Activated naive CD4-positive, alpha-beta T cell (primary cell): ENCODE measurements at regions not wholly inside any gene's neighbourhood (a gene's known extent, or its start where the extent isn't known, plus 50 kb on each side); places are given as distances from the start of the nearest gene placed in this dataset.
"Not testable (repeated sequence)": the region's sequence is repeated elsewhere in the genome, so short reads cannot be mapped to it uniquely, and the experiment has no call there.

ENCODE experiments used
- DNase-seq, 4 experiments: peaks; one replicate each; lab custom pipeline; 2025; lab: John Stamatoyannopoulos, UW

DNA sequence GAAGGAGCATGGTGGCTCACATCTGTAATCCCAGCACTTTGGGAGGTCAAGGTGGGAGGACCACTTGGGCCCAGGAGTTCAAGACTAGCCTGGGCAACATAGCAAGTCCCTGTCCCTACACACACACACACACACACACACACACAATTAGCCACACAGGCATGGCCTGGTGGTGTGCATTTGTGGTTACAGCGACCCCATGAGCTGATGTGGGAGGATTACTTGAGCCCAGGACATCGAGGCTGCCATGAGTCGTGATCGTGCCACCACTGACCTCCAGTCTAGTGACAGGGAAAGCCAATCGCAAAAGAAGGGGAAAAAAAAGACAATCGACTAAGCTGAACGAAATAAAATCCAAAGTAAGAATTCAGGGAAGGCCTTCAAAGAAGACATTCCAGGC lies 67.9 kb downstream of the TBX3 start:
- DNase-seq: no peak

DNA sequence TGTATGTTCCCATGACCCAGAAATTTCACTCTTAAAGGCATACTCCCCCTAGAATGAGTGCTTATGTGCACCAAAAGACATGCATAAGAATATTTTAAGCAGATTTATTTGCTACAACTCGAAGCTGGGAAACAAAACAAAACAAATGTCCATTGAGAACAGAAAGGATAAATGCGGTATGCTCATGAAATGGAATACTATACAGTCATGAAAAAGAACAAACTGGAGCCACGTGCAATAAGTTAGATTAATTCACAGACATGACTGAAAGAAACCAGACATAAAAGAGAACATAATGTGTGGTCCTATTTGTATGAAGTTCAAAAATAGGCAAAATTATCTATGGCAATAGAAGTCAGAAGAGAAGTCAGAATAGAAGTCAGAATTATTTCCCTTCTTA lies 69.9 kb downstream of the TBX3 start:
- no peak for DNase-seq

DNA sequence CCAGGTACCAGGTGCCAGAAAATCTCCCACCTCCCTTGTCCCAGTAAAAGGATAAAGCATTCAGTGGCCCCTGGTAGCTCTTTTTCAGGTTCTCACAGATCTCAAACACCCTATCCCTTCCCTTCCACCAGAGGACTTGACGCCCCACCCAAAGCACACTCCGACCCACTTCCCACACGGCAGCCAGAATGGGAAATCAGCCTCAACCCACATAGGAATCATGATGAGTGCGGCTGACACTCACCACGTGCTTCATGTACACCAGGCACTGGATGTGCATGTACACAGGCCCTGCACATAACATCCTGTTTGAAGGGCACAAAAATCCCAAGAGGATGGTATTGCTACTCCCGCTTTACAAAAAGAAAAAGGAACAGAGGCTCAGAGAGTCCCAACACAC lies 71.9 kb downstream of the TBX3 start:
- no peak for DNase-seq

DNA sequence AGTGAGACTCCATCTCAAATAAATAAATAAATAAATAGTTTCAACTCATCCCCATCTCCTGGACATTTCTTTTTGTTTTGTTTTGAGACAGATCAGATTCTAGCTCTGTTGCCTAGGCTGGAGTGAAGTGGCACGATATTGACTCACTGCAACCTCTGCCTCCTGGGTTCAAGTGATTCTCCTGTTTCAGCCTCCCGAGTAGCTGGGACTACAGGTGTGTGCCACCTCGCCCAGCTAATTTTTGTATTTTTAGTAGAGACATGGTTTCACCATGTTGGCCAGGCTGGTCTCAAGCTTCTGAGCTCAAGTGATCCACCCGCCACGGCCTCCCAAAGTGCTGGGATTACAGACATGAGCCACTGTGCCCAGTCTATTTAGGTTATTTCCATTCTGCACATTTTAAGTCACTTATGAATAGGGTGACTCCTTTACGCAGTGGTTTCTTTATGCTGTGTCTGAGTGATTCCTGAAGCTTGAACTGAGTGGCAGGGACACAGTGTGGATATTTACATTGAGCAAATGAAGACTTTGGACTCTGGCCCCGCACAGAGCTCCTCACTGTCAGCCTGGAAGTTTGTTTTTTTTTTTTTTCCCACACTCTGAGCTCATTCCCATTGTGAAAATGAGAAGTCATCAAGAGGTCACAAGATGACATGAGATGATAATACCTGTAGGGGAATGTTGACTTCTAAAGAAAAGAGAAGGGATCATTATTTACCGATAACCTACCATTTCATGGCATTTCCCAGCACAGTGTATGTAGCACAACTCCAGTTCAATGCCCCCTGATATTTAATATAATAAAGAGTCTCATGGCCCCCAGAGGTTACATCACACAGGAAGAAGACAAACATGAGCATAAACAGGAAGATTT lies 72.6 kb downstream of the TBX3 start:
- no peak for DNase-seq

DNA sequence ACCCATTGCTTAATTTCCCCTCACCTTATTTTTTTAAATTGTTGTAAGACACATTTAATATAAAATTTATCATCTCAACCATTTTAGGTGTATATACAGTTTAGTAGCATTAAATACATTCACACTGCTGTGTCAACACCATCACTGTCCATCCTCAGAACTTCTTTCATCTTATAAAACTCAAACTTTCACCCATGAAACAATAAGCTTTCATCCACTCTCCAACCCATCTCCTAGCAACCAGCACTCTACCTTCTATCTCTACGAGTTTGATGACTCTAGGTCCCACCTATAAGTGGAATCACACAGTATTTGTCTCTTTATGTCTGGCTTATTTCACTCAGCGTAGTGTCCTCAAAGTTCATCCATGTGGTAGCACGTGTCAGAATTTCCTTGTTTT lies 75.5 kb downstream of the TBX3 start:
- no peak for DNase-seq

DNA sequence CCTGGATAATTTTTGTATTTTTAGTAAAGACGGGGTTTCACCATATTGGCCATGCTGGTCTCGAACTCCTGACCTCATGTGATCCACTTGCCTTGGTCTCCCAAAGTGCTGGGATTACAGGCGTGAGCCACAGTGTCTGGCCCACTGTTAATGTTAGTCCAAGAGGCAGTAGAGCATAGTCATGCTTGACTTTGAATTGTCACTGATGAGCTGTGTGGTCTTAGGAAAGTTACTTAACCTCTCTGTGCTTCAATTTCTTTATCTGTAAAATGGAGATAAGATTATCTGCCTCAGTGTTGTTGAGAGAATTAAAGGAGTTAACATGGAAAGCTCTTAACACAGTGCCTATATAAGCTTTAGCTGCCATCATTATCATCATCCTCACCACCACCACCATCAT lies 78.1 kb downstream of the TBX3 start:
- no peak for DNase-seq

DNA sequence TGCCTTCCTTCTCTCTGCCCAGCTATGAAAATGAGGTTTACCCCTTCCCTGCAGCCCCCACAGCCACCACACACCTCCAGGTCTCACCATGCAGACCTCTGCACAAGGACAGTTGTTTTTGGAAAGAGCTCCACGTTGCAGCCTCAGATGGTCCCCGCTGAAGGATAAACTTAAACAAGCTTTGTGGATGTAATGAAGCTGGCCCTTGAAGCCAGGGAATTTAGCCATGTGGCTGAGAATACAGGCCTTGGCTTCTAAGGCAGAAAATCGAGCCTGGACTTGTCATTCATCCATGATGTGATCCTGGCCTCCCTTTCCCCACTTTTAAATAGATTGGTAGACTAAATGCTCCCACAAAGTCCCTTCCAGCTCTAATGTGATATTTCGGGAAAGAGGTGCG lies 79.4 kb downstream of the TBX3 start:
- DNase-seq: no peak

DNA sequence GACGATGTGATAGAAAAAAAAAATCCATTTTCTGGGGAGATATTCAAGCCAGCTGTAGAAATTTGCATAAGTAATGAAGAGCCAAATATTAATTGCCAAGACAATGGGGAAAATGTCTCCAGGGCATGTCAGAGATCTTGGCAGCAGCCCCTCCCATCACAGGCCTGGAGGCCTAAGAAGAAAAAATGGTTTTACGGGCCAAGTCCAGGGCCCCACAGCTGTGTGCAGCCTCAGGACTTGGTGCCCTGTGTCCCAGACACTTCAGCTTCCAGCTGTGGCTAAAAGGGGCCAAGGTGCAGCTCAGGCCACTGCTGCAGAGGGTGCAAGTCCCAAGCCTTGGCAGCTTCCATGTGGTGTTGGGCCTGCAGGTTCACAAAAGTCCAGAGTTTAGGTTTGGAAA lies 83.4 kb downstream of the TBX3 start:
- DNase-seq: not testable (repeated sequence)

DNA sequence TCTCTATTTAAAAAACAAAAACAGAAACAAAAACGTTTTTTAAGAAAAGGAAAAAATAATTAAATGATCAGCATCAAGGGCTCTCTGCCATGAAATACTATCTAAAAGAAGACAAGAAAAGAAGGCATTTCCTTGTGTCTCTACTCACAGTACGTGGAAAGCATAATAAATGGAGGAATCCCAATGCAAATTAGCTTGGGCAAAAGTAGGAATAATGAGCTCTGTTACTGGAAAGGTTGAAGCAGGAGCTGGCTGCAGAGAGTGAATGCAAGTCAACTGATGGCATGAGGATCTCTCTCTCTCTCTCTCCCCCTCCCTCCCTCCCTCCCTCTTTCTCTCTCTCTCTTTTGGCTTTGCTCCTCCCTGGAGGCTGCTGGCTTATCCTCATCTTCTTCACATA lies 85.9 kb downstream of the TBX3 start:
- DNase-seq: no peak

DNA sequence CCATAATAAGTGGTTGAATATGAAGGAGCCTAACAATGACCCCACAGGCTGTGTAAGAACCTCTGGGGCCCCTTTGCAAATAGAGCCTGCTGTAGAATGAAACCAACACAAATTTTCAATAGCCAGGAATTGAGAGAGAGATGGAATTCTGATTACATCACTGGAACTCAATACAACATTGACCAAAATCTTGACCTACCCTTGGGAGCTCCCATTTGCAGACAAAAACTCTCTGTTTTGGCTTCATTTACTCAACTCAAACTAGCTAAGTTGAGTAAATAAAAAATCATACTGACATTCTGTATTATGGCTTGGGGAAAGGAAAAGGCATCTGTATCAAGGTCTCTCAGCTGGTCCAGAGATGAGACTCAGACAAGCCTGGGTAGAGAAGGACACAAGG lies 91.0 kb downstream of the TBX3 start:
- no peak for DNase-seq

DNA sequence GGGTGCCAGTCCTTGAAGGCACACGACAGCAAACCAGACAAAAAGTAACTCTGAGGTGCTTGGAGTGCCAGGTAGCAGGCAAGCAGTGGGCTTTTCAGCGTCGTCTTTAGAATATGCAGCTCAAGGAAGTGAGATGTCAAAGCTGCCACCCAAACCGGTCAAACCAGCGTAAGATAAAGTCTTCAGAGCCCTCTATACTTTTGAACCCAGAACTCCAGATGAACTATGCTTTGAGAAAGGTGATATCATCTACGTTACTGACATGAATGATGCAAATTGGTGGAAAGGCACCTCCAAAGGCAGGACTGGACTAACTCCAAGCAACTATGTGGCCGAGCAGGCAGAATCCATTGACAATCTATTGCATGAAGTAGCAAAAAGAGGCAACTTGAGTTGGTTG lies 95.9 kb downstream of the TBX3 start:
- no peak for DNase-seq

DNA sequence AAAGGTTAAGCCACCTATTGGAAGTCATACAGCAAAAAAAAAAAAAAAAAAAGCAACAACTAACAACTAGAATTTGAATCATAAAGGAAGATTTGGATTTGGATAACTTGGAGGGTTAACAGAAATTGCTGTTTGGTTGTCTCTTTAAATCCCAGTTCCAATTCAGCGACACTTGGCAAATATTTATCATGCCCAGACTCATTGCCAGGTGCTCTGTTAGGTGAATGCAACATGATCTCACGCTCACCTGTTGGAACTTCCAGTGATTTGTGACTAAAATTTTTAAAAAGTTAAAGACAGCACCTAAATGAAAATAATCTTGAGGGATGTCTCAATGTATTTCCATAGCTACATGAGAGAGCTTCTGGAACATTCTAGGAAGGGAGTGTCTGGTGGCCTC lies 103.7 kb downstream of the TBX3 start:
- no peak for DNase-seq

DNA sequence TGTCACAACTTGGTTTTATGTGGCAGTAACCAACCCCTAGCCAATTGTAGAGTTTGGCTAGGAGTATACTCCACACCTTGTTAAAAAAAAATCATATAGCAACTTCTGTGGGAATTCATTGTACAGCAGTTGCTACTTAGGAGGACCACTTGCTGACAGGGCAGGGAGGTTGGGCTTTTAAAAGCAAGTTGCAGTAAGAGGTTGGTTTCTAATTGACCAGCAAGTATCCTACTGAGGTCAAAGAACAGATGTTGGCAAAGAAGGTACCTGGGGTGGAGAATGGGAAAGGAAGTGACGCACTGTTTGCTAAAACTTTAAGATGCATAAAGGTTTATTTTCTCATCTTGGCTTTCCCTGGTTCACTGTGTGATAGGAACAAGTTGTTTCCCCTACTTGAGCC lies 104.6 kb downstream of the TBX3 start:
- no peak for DNase-seq

DNA sequence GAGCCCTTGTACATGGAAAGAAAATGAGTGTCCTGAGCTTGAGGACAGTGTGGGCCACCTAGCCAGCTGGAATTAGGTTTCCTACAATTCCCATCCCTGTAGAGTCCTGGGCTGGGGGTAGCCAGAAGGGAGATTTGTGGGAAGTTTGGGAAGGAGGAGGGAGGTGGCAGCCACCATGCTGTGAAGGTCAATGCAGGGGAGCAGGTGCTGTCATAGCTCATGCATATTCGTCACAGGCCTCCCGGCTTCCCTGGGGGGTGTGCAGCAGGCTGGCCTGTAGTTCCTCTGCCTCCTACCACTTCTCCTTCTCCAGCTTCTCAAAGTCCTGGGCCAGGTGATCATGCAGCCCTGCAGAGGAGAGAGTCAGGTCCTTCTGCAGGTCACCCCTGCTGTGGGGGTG lies 121.3 kb downstream of the TBX3 start:
- DNase-seq: no peak

DNA sequence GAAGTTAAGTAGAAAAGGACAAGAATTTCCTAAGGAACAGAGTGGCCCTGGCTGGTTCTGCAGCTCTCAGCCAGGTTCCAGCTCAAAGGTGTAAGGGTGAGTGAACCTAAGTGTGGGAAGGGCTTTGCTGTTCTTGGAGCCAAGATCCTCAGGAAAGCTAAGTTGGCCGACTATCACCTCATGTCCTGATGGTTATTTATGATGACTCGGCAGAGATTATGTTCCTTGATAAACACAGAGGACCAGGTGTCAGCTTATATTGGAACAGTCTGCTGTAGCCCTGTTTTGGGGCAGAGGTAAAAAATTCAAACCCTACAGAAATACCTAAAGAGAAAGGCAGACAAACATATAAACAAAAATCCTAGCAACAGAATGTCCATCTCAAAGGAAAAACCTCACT lies 128.5 kb downstream of the TBX3 start:
- DNase-seq: no peak

DNA sequence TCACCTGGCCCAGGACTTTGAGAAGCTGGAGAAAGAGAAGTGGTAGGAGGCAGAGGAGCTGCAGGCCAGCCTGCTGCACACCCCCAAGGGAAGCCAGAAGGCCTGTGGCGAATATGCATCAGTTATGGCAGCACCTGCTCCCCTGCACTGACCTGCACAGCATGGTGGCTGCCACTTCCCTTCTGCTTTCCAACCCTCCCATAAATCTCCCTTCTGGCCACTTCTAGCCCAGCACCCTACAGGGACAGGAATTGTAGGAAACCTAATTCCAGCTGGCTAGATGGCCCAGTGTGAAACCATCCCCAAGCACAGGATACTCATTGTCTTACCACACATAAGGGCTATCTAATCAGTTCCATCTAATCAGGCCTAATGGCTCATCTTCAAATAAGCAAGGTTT lies 136.3 kb downstream of the TBX3 start:
- no peak for DNase-seq

DNA sequence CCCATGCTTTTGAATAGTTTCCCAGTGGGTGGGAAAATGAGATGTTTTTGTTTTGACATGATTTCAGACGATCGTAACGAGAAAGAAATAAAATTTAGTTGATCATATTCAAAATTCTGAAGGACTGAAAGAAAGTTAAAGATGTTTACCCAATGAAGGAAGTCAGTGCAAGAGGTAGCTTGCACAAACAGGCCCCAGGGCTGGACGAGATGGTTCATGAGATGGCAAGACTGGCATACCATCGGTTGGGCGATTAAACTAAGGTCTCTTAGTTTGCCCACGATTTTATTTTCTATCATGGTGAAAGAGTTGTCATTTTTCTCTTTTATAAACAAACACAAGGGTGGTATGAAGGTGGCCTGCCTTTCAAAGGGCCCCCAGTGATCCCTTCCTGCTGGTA lies 124.5 kb upstream of the TBX5 start:
- no peak for DNase-seq

DNA sequence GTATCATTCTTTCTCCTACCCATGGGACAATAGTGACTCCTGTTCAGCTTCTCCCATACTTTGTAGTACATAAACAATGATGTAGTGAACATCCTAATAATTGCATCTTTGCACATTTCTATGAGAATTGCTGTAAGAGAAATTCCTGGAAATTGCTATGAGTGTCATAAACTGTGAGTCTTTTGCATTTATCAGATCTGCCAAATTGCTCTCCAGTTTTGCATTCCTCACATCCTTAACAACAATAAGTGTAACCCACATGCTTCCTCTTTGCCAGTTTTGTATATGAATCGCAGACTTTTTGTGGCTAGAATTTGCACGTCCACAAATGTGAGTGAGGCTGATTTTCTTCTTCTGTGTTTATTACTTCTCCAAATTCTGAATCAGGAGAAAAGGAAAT lies 124.0 kb upstream of the TBX5 start:
- no peak for DNase-seq

DNA sequence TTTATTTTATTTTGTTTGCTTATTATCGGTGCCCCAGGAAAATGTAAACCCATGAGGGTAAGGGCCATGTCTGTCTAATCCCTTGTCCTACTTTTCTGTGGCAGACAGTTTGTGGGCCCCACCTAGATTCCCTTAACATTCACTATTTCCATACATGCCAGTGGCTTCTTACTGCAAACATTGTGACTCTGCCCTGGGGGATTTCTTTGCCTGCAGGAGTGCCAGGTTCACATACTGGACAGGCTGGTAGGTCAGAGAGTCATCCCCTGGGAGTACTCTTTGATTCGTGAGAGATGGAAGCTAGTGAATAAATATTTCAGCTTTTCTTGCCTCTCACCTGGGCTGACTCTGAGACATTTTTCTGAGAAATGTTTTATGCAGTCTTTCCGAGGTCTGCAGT lies 122.8 kb upstream of the TBX5 start:
- DNase-seq: no peak

DNA sequence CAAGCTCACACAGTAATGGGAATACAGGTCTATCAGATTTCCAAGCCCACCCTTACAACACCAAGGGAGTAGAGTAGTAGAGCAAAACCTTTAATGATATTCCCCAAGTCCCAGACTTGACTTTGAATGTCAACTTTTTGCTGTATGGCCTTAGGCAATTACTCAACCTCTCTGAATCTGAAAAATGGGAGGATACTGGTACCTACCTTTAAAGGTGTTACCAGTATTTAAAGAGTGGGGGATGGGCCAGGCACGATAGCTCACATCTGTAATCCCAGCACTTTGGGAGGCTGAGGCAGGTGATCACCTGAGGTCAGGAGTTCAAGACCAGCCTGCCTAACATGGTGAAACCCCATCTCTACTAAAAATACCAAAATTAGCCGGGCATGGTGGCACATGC lies 115.2 kb upstream of the TBX5 start:
- not testable (repeated sequence) for DNase-seq

DNA sequence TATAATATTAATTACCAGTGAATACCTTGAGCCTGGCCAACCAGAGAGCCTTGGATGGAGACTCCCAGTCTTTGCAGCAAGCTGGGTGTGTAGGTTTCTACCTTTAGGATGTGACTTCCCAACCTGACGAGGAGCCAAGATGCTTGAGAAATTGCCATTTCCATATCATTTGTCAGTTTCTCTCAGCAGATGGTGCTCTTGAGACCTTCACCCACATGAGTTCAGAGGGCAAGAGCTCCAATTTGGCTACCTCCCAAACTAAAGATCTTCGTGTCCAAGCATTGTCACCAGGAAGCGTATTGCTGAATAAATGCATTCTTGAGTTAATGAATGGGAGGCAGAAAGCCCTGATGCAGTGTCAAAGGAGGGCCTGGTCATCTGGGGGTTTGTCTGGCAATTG lies 106.4 kb upstream of the TBX5 start:
- DNase-seq: no peak

DNA sequence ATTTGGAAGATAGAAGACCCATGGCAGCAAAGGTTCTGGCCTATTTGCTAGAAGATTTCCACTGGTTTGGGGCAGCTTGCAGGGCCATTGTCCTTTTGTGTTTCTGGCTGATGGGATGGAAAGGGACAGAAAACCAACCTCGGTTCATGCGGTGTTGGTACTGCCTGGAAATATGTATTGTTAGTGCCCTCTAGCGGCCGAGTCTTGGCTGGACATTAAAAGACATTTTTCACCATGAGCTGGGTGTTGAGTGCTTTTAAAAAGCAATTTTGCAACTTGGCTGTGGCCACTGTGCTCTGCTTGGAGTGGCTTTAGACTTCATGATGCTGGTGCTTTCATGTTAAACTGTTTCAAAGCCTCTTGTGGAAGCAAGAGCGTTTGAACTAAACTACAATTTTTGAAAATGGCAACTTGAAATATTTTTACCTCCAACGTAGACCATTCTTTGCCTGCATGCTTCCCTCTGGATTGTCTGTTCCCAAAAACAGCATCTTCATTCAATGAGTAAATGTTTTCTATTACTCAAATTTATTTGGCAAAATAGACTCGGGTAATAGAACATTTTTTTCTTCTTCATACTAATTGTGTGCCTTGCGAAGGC lies 102.7 kb upstream of the TBX5 start:
- peak; percentile 4 to 21 (median 8) for DNase-seq

DNA sequence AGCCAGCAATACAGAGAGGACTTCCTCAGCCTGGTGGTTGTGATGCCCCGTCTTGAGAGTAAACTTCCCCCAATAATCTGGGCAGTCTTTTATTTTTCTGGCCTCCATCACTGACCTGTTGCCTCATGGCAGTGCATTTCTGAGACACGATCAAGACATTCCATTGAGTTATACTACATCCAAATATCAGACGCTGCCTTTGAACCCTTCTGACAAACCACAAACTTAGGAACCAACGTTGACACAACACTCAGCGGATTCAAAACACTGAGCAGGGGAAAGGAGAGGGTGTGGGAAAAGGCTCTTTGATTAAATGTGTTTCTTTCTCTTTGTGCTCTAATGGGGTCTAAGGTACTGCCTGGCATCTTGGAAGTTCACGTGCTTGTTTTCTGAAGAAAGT lies 100.7 kb upstream of the TBX5 start:
- DNase-seq: no peak

DNA sequence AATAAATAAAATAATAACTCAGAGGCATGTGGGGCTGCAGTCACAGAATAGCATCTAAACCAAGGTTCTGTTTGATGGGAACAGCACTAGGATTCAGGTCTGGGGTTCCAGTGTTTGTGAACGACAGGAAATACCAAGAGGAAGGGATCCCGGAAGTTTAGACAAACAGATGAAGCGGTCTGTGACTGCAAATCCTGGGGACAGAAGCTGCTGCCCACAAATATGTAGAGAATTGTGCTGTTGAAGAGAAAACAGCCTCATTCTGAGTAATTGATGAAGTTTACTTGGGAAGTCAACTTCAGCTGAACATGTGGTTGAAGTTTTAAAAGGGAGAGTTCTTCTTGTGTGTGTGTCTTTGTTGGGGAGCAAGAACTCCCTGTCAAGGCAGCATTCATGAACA lies 98.4 kb upstream of the TBX5 start:
- no peak for DNase-seq
